ENCODE measurements at regions not wholly inside any gene's neighbourhood (a gene's known extent, or its start where the extent isn't known, plus 50 kb on each side); places are given as distances from the start of the nearest gene placed in this dataset.

DNA sequence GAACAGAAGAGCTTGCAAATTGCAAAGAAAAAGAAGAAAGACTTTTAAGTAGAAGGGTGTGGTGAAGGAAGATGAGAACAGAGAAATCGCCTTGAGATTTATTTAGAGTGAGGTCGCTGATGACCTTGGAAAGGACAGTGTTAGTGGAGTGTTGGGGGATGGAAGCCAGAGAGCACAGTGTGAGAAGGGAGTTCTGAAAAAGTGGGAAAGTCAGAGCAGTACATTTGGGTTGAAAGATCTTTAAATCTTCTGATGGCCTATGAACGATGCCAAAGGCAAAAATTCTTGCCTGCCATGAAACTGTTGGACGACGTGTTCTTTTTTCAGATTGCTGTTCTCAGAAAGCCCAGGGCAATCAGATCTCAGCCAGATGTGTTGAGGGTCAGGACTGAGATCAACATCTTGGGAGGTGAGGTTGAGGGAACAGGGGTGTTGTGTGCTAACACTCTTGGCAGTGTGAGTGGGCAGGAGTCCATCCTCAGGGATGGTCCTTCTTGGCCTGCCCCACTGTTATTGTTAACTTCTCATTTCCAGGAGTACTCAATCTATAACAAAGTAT is 330.1 kb downstream of the MAP2K6 start:
- Mint-ChIP-seq H3K27me3 (peaks cover 0 to 2% of the 10 kb centered on the region in 2 donors), H3K36me3 (no peaks in the 10 kb centered on the region), H3K9me3 (peaks cover 2 to 14% (median 10%) of the 10 kb centered on the region in 5 donors), H3K4me1 (no peaks in the 10 kb centered on the region), H3K27ac (no peak overlapping the region), H3K4me3 (no peak overlapping the region)
- ChIA-PET POLR2A (no interaction called here), CTCF (no interaction called here)
- H3K27ac ChIP-seq (ENCODE audit: low read depth, low read length): no peak overlapping the region
- H3K4me1 ChIP-seq (ENCODE audit: insufficient read depth, low read length): no peaks in the 10 kb centered on the region
- H3K36me3 ChIP-seq (ENCODE audit: insufficient read depth, low read length): no peaks in the 10 kb centered on the region
- H3K9me3 ChIP-seq (ENCODE audit: low read length): no peaks in the 10 kb centered on the region
- H3K27me3 ChIP-seq (ENCODE audit: insufficient read depth, low read length, poor library complexity, severe bottlenecking): no peaks in the 10 kb centered on the region
- H3K4me3 ChIP-seq (ENCODE audit: low read length): no peak overlapping the region
- no peak for DNase-seq

DNA sequence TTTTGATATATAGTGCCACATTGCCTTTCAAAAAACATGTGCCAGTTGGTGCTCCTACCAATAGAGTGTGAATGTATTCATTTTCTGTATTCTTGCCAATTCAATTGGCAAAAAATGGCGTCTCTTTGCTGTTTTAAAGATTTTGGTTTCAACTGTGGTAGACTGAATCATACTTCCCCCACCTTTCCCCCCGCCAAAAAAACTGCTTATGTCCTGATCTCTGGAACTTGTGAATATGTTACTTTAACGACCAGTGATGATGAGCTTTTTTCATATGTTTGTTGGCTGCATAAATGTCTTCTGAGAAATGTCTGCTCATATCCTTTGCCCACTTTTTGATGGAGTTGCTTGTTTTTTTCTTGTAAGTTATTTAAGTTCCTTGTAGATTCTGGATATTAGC is 325.1 kb upstream of the KCNJ16 start:
- Mint-ChIP-seq H3K4me3 (no peak overlapping the region), H3K4me1 (no peaks in the 10 kb centered on the region), H3K27me3 (peaks cover 0 to 2% of the 10 kb centered on the region in 2 donors), H3K36me3 (no peaks in the 10 kb centered on the region), H3K9me3 (peaks cover 2 to 15% (median 12%) of the 10 kb centered on the region in 5 donors), H3K27ac (no peak overlapping the region)
- Histone ChIP-seq H3K27me3 (ENCODE audit: insufficient read depth, low read length, poor library complexity, severe bottlenecking) (no peaks in the 10 kb centered on the region), H3K4me1 (ENCODE audit: insufficient read depth, low read length) (no peaks in the 10 kb centered on the region), H3K36me3 (ENCODE audit: insufficient read depth, low read length) (no peaks in the 10 kb centered on the region), H3K4me3 (ENCODE audit: low read length) (no peak overlapping the region), H3K9me3 (ENCODE audit: low read length) (no peaks in the 10 kb centered on the region), H3K27ac (ENCODE audit: low read depth, low read length) (no peak overlapping the region)
- POLR2A ChIA-PET: no interaction called here
- CTCF ChIA-PET: no interaction called here
- no peak for DNase-seq

DNA sequence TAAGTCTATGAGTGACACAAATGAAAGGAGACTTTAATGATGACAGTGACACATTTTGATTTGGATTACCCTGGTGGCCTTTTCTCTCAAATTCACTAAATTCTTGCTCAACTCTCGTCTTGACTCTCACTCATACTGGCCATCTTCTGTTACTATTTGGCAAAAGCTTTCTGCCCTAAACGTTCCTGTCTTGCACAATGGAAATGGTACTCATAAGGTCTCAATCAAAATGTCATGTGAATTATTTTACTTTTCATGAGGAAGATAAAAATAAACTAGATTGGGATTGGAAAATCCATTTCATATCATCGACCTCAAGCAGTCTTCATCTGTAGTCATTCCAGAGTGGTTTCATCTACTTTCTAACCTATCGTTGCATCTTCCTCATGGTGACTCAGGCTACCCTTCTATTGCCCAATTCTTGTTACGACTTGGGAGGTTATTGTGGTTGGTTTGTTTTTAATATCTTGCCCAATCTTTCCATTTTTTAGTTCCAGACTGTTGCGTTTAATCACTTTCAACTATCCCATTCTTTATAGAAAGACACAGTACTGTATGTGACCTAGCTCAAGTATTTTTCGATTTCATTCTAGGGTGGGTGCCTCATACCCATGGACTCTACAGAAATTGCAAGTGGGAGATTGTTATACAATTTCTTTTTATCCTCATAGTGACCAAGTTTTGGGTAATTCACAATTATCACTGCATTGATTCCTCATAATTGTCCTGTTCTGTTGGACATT is 317.2 kb upstream of the KCNJ16 start:
- Mint-ChIP-seq H3K27ac (no peak overlapping the region), H3K27me3 (peaks cover 0 to 3% of the 10 kb centered on the region in 2 donors), H3K4me1 (no peaks in the 10 kb centered on the region), H3K4me3 (no peak overlapping the region), H3K9me3 (peaks cover 0 to 2% (median 0%) of the 10 kb centered on the region in 5 donors), H3K36me3 (no peaks in the 10 kb centered on the region)
- H3K36me3 ChIP-seq (ENCODE audit: insufficient read depth, low read length): no peaks in the 10 kb centered on the region
- H3K27ac ChIP-seq (ENCODE audit: low read depth, low read length): no peak overlapping the region
- H3K4me3 ChIP-seq (ENCODE audit: low read length): no peak overlapping the region
- CTCF ChIA-PET: no interaction called here
- H3K4me1 ChIP-seq (ENCODE audit: insufficient read depth, low read length): no peaks in the 10 kb centered on the region
- DNase-seq: no peak
- POLR2A ChIA-PET: no interaction called here
- no peaks in the 10 kb centered on the region for H3K9me3 ChIP-seq (ENCODE audit: low read length)
- H3K27me3 ChIP-seq (ENCODE audit: insufficient read depth, low read length, poor library complexity, severe bottlenecking): no peaks in the 10 kb centered on the region

DNA sequence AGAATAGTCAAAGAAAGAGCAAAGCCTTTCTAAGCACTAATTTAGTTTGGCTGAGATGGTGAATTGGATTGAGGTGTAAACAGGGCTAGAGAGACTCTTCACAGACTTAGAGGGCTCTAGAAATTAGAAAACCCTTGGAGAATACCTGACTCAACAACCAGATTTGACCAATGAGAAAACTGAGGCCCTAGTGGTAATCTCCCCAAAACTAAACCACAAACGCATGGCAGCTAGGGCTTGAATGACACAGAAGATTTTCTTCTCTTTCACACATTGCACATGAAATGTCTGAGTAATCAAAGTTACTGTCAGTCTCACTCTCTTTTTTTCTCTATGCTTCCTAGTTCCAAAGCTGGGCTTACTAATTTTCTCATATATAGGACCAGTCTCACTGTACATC is 314.5 kb upstream of the KCNJ16 start:
- CTCF ChIA-PET: no interaction called here
- Histone ChIP-seq H3K4me1 (ENCODE audit: insufficient read depth, low read length) (no peaks in the 10 kb centered on the region), H3K27ac (ENCODE audit: low read depth, low read length) (no peak overlapping the region), H3K4me3 (ENCODE audit: low read length) (no peak overlapping the region), H3K27me3 (ENCODE audit: insufficient read depth, low read length, poor library complexity, severe bottlenecking) (no peaks in the 10 kb centered on the region), H3K36me3 (ENCODE audit: insufficient read depth, low read length) (no peaks in the 10 kb centered on the region), H3K9me3 (ENCODE audit: low read length) (no peaks in the 10 kb centered on the region)
- no peak overlapping the region for H3K27ac Mint-ChIP-seq
- no peaks in the 10 kb centered on the region for H3K36me3 Mint-ChIP-seq
- POLR2A ChIA-PET: no interaction called here
- no peak overlapping the region for H3K4me3 Mint-ChIP-seq
- peaks cover 0 to 3% of the 10 kb centered on the region in 2 donors for H3K27me3 Mint-ChIP-seq
- H3K4me1 Mint-ChIP-seq: no peaks in the 10 kb centered on the region
- H3K9me3 Mint-ChIP-seq: peaks cover 0 to 4% (median 0%) of the 10 kb centered on the region in 5 donors
- no peak for DNase-seq

DNA sequence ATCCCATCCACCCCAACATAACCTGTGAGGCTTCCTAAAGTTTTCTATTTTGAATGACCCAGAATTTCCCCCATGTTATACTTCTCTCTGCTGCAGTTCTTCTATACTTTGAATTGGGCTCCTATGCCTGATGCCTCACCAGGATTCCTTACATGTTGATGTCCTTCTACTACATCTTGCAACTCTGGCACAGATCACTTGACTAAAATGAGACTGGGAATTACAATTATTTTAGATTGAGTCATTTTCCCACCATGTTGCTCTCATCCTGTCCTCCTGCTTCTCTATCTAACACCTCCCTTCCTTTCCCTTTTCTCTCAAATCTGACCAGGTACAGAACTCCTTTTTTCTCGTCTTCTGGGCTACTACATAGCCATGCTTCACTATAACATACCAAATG is 314.0 kb upstream of the KCNJ16 start:
- CTCF ChIA-PET: no interaction called here
- Histone ChIP-seq H3K9me3 (ENCODE audit: low read length) (no peaks in the 10 kb centered on the region), H3K27me3 (ENCODE audit: insufficient read depth, low read length, poor library complexity, severe bottlenecking) (no peaks in the 10 kb centered on the region), H3K27ac (ENCODE audit: low read depth, low read length) (no peak overlapping the region), H3K36me3 (ENCODE audit: insufficient read depth, low read length) (no peaks in the 10 kb centered on the region), H3K4me1 (ENCODE audit: insufficient read depth, low read length) (no peaks in the 10 kb centered on the region), H3K4me3 (ENCODE audit: low read length) (no peak overlapping the region)
- Mint-ChIP-seq H3K27me3 (peaks cover 0 to 3% of the 10 kb centered on the region in 2 donors), H3K36me3 (no peaks in the 10 kb centered on the region), H3K27ac (no peak overlapping the region), H3K9me3 (peaks cover 0 to 5% (median 0%) of the 10 kb centered on the region in 5 donors), H3K4me1 (no peaks in the 10 kb centered on the region), H3K4me3 (no peak overlapping the region)
- POLR2A ChIA-PET: no interaction called here
- no peak for DNase-seq

DNA sequence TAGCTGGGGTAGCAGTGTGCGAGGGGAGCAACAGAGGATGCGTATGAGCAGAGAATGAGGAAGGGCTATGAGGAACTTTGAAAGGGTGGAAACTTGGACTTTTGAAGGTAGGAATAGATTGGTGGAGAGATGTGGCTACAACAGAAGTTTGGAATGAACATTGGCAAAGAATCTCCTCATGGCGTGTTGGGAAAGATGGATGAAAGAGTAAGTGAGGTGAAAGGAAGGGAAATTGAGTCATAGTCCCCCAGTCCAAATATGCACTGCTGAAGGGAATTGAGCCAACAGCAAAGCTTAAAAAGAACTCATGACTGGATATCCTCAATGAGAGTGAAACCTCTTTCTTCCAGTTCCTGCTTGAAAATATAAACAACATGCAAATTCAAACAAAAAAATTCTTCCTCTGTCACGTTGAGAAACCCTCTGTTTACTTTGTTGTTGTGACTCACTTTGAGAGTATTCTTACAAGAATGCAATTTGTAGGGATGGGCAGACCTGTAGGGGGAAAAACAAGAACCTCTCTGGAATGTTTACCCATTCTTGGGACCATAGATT is 313.2 kb upstream of the KCNJ16 start:
- H3K4me1 Mint-ChIP-seq: no peaks in the 10 kb centered on the region
- H3K27me3 ChIP-seq (ENCODE audit: insufficient read depth, low read length, poor library complexity, severe bottlenecking): no peaks in the 10 kb centered on the region
- no peaks in the 10 kb centered on the region for H3K4me1 ChIP-seq (ENCODE audit: insufficient read depth, low read length)
- H3K4me3 Mint-ChIP-seq: no peak overlapping the region
- H3K4me3 ChIP-seq (ENCODE audit: low read length): no peak overlapping the region
- H3K9me3 ChIP-seq (ENCODE audit: low read length): no peaks in the 10 kb centered on the region
- H3K36me3 Mint-ChIP-seq: no peaks in the 10 kb centered on the region
- H3K9me3 Mint-ChIP-seq: peaks cover 0 to 6% (median 0%) of the 10 kb centered on the region in 5 donors
- no peaks in the 10 kb centered on the region for H3K36me3 ChIP-seq (ENCODE audit: insufficient read depth, low read length)
- DNase-seq: no peak
- CTCF ChIA-PET: no interaction called here
- POLR2A ChIA-PET: no interaction called here
- no peak overlapping the region for H3K27ac Mint-ChIP-seq
- peaks cover 0 to 3% of the 10 kb centered on the region in 2 donors for H3K27me3 Mint-ChIP-seq
- H3K27ac ChIP-seq (ENCODE audit: low read depth, low read length): no peak overlapping the region

DNA sequence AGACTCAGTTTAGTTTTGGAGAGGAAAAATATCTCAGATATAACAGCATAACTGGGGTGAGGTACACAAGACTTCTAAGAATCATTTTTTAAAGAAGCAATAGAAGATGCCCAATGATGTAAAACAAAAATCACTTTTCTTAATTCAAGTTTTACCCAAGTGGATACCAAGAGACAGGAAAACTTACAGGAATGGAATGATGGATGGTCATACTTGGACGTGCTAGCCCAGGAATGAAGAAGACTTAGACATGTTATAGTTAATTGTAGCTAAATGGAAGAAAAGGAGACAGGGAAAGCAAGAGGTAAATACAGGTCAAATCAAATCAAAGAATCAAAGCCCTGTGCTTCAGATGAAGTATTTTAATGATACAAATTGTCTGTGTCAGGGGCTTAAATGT is 312.7 kb upstream of the KCNJ16 start:
- peaks cover 0 to 6% (median 0%) of the 10 kb centered on the region in 5 donors for H3K9me3 Mint-ChIP-seq
- H3K4me1 ChIP-seq (ENCODE audit: insufficient read depth, low read length): no peaks in the 10 kb centered on the region
- ChIA-PET POLR2A (no interaction called here), CTCF (no interaction called here)
- H3K4me3 ChIP-seq (ENCODE audit: low read length): no peak overlapping the region
- H3K27me3 ChIP-seq (ENCODE audit: insufficient read depth, low read length, poor library complexity, severe bottlenecking): no peaks in the 10 kb centered on the region
- no peaks in the 10 kb centered on the region for H3K9me3 ChIP-seq (ENCODE audit: low read length)
- DNase-seq: no peak
- no peak overlapping the region for H3K27ac ChIP-seq (ENCODE audit: low read depth, low read length)
- H3K36me3 Mint-ChIP-seq: no peaks in the 10 kb centered on the region
- no peak overlapping the region for H3K27ac Mint-ChIP-seq
- no peaks in the 10 kb centered on the region for H3K4me1 Mint-ChIP-seq
- H3K27me3 Mint-ChIP-seq: peaks cover 0 to 3% of the 10 kb centered on the region in 2 donors
- no peaks in the 10 kb centered on the region for H3K36me3 ChIP-seq (ENCODE audit: insufficient read depth, low read length)
- H3K4me3 Mint-ChIP-seq: no peak overlapping the region

DNA sequence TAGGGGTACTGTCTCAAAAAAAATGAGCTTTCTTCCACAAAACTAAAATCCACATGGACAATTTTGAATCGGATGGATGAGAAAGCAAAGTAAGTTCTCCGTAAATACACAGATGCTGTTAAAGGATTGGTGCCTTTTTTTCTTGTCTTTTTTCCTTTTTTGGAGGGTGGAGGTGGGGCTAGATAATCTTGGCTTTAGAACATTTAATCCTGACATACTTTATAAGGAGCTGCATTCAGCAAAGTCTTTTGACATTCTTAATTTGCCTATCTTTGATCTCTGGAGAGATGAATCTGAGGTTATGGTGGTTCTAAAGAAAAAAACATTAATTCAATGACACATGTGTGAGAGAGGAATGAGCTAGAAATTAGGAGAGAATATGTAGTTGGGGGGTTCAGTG is 312.3 kb upstream of the KCNJ16 start:
- Mint-ChIP-seq H3K9me3 (peaks cover 0 to 7% (median 0%) of the 10 kb centered on the region in 5 donors), H3K27ac (no peak overlapping the region), H3K27me3 (peaks cover 0 to 3% of the 10 kb centered on the region in 2 donors), H3K4me3 (no peak overlapping the region), H3K4me1 (no peaks in the 10 kb centered on the region), H3K36me3 (no peaks in the 10 kb centered on the region)
- Histone ChIP-seq H3K27ac (ENCODE audit: low read depth, low read length) (no peak overlapping the region), H3K9me3 (ENCODE audit: low read length) (no peaks in the 10 kb centered on the region), H3K4me1 (ENCODE audit: insufficient read depth, low read length) (no peaks in the 10 kb centered on the region), H3K27me3 (ENCODE audit: insufficient read depth, low read length, poor library complexity, severe bottlenecking) (no peaks in the 10 kb centered on the region), H3K36me3 (ENCODE audit: insufficient read depth, low read length) (no peaks in the 10 kb centered on the region), H3K4me3 (ENCODE audit: low read length) (no peak overlapping the region)
- CTCF ChIA-PET: no interaction called here
- no peak for DNase-seq
- POLR2A ChIA-PET: no interaction called here
